ENCODE measurements at regions not wholly inside any gene's neighbourhood (a gene's known extent, or its start where the extent isn't known, plus 50 kb on each side); places are given as distances from the start of the nearest gene placed in this dataset.

GRCh38 chr2:161039071-161039470 lies 121.2 kb upstream of the TANK start:
- ChIA-PET POLR2A (no interaction called here), CTCF (no interaction called here)
- 100% methylated on average over 1 of the region's 5 CpGs for WGBS (ENCODE audit: insufficient coverage)
- Histone ChIP-seq H3K4me1 (ENCODE audit: control insufficient read depth in 2 of 2, insufficient read depth in 2 of 2, low read length in 2 of 2) (no peaks in the 10 kb centered on the region), H3K79me2 (ENCODE audit: control insufficient read depth, insufficient read depth, low read length) (no peaks in the 10 kb centered on the region), H3K4me3 (ENCODE audit: control extremely low read depth in 1 of 5, extremely low read depth in 1 of 5, insufficient read depth in 1 of 5, low read depth in 2 of 5, low read length in 4 of 5) (no peak overlapping the region), H3K9me3 (ENCODE audit: control extremely low read depth in 1 of 3, control insufficient read depth in 2 of 3, insufficient read depth in 1 of 3, low read length in 2 of 3) (no peaks in the 10 kb centered on the region), H3K9ac (ENCODE audit: low read length) (no peak overlapping the region), H3K27me3 (replicated peaks in 1 of 4; ENCODE audit: control extremely low read depth in 1 of 4, control insufficient read depth in 3 of 4, insufficient read depth in 4 of 4, low read length in 3 of 4) (peaks cover 0 to 5% (median 0%) of the 10 kb centered on the region in 4 experiments), H3K36me3 (replicated peaks in 1 of 2; ENCODE audit: control extremely low read depth in 1 of 2, control insufficient read depth in 1 of 2, extremely low read depth in 1 of 2, insufficient read depth in 2 of 2, low read length in 1 of 2) (no peaks in the 10 kb centered on the region), H3K4me2 (replicated peaks; ENCODE audit: low read depth, low read length, poor library complexity, severe bottlenecking) (no peak overlapping the region), H3K27ac (ENCODE audit: low read length in 2 of 2) (no peak overlapping the region), H2AFZ (ENCODE audit: insufficient read depth, low read depth, low read length, poor library complexity, severe bottlenecking) (no peak overlapping the region), H4K20me1 (ENCODE audit: control insufficient read depth, insufficient read depth, low read length, poor library complexity, severe bottlenecking) (no peaks in the 10 kb centered on the region)
- Mint-ChIP-seq H3K27me3 (peaks cover 29% of the 10 kb centered on the region), H3K27ac (no peak overlapping the region), H3K9me3 (ENCODE audit: insufficient read depth) (peaks cover 3% of the 10 kb centered on the region), H3K4me1 (no peaks in the 10 kb centered on the region), H3K4me3 (no peak overlapping the region)
- ATAC-seq (ENCODE audit: low read depth) (no peak), DNase-seq (no peak)
- intact Hi-C loops (cut with micrococcal nuclease): no loop called here
- TF ChIP-seq CTCF (IDR thresholded peaks at IDR 0.05) (no peak), EZH2 (IDR thresholded peaks at IDR 0.05; ENCODE audit: borderline replicate concordance, insufficient read depth, low read depth, low read length, poor library complexity, severe bottlenecking) (no peak)

GRCh38 chr2:161041356-161041755 lies 118.9 kb upstream of the TANK start:
- no peaks in the 10 kb centered on the region for H3K9me3 Mint-ChIP-seq (ENCODE audit: insufficient read depth)
- intact Hi-C loops (cut with micrococcal nuclease): no loop called here
- CTCF ChIA-PET: interaction anchor here (1.0 to 1.1 kb wide), 2 partner anchors 12 to 46 kb away, joined by 3 to 4 read pairs; no protein-coding TSS in a partner anchor
- no peaks in the 10 kb centered on the region for H3K36me3 ChIP-seq (replicated peaks in 1 of 2; ENCODE audit: control extremely low read depth in 1 of 2, control insufficient read depth in 1 of 2, extremely low read depth in 1 of 2, insufficient read depth in 2 of 2, low read length in 1 of 2)
- no peak for DNase-seq
- POLR2A ChIA-PET: no interaction called here
- no peak overlapping the region for H3K27ac Mint-ChIP-seq
- no peaks in the 10 kb centered on the region for H3K79me2 ChIP-seq (ENCODE audit: control insufficient read depth, insufficient read depth, low read length)
- H3K27me3 Mint-ChIP-seq: peaks cover 28% of the 10 kb centered on the region
- no peaks in the 10 kb centered on the region for H4K20me1 ChIP-seq (ENCODE audit: control insufficient read depth, insufficient read depth, low read length, poor library complexity, severe bottlenecking)
- H3K9me3 ChIP-seq (ENCODE audit: control extremely low read depth in 1 of 3, control insufficient read depth in 2 of 3, insufficient read depth in 1 of 3, low read length in 2 of 3): no peaks in the 10 kb centered on the region
- no peaks in the 10 kb centered on the region for H3K4me1 ChIP-seq (ENCODE audit: control insufficient read depth in 2 of 2, insufficient read depth in 2 of 2, low read length in 2 of 2)
- no peak overlapping the region for H3K4me3 ChIP-seq (ENCODE audit: control extremely low read depth in 1 of 5, extremely low read depth in 1 of 5, insufficient read depth in 1 of 5, low read depth in 2 of 5, low read length in 4 of 5)
- H2AFZ ChIP-seq (ENCODE audit: insufficient read depth, low read depth, low read length, poor library complexity, severe bottlenecking): no peak overlapping the region
- peaks cover 0 to 14% (median 4%) of the 10 kb centered on the region in 4 experiments for H3K27me3 ChIP-seq (replicated peaks in 1 of 4; ENCODE audit: control extremely low read depth in 1 of 4, control insufficient read depth in 3 of 4, insufficient read depth in 4 of 4, low read length in 3 of 4)
- TF ChIP-seq EZH2 (IDR thresholded peaks at IDR 0.05; ENCODE audit: borderline replicate concordance, insufficient read depth, low read depth, low read length, poor library complexity, severe bottlenecking) (no peak), CTCF (IDR thresholded peaks at IDR 0.05) (no peak)
- H3K27ac ChIP-seq (ENCODE audit: low read length in 2 of 2): no peak overlapping the region
- no peak for ATAC-seq (ENCODE audit: low read depth)
- 83% methylated on average over 2 of the region's 2 CpGs for WGBS (ENCODE audit: insufficient coverage)
- no peak overlapping the region for H3K9ac ChIP-seq (ENCODE audit: low read length)
- no peaks in the 10 kb centered on the region for H3K4me1 Mint-ChIP-seq
- no peak overlapping the region for H3K4me3 Mint-ChIP-seq
- H3K4me2 ChIP-seq (replicated peaks; ENCODE audit: low read depth, low read length, poor library complexity, severe bottlenecking): no peak overlapping the region

All from B cell (primary cell).